Fibroblast of mammary gland (primary cell): ENCODE measurements at regions not wholly inside any gene's neighbourhood (a gene's known extent, or its start where the extent isn't known, plus 50 kb on each side); places are given as distances from the start of the nearest gene placed in this dataset.

Experiments used
- DNase-seq: peaks from one replicate; pipeline ENCODE4 v3.0.0-alpha.2; 2010; ENCODE audit warnings: low read depth
- H3K4me3 ChIP-seq: 2 replicates; pipeline ENCODE4 v1.5.1; 2011; ENCODE audit warnings: low read depth, mild to moderate bottlenecking, low read length, moderate library complexity; ENCODE audit not compliant: control insufficient read depth
- TF ChIP-seq, protein P1 (sequence below): conservative IDR thresholded peaks from 2 replicates; pipeline ENCODE4 v1.5.1; 2011; ENCODE audit warnings: low read depth, low read length, inconsistent platforms; ENCODE audit not compliant: control insufficient read depth, insufficient read depth

DNA sequence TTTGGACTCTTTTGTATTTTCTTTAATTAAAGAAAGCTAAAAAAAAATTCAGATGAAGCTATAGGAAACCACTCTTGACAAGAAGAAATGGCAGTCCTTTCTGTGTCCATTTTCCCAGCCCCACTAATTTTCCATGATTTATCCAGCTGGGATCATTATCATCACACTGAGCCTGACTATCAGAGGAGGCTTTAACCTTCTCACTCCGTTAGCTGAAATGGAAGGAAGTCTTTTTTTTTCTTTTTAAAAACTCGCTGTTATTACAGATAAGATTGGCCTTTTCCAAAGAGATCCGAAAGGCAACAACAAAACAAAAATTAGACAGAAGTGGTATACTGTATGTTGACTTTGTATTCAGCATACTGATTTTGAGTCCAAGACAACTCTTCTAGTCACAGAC, 366.2 kb upstream of the ROPN1 start:
- DNase-seq, result no peak
- TF ChIP-seq, protein P1, sequence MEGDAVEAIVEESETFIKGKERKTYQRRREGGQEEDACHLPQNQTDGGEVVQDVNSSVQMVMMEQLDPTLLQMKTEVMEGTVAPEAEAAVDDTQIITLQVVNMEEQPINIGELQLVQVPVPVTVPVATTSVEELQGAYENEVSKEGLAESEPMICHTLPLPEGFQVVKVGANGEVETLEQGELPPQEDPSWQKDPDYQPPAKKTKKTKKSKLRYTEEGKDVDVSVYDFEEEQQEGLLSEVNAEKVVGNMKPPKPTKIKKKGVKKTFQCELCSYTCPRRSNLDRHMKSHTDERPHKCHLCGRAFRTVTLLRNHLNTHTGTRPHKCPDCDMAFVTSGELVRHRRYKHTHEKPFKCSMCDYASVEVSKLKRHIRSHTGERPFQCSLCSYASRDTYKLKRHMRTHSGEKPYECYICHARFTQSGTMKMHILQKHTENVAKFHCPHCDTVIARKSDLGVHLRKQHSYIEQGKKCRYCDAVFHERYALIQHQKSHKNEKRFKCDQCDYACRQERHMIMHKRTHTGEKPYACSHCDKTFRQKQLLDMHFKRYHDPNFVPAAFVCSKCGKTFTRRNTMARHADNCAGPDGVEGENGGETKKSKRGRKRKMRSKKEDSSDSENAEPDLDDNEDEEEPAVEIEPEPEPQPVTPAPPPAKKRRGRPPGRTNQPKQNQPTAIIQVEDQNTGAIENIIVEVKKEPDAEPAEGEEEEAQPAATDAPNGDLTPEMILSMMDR, result no peak
- no peak overlapping the region for H3K4me3 ChIP-seq

DNA sequence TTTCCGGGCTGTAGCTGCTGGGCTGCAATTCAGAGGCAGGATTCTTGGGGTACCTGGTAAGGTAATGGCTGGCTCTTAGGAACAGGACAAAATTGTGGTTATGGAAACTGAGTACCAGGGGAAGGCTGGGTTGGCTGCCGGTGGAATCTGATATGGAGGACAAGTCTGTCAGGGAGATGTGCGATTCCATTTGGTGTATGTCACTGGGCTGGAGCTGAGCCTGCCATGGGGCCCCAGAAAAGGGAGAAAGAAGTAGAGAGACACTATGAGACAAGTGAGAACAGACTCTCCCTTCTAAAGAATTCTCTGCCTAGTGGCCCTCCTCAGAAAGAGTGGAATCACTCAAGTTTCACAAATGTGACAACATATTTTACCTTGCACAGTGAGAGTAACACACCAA, 368.2 kb upstream of the ROPN1 start:
- no peak overlapping the region for H3K4me3 ChIP-seq
- TF ChIP-seq, protein P1, result no peak
- DNase-seq, result no peak

DNA sequence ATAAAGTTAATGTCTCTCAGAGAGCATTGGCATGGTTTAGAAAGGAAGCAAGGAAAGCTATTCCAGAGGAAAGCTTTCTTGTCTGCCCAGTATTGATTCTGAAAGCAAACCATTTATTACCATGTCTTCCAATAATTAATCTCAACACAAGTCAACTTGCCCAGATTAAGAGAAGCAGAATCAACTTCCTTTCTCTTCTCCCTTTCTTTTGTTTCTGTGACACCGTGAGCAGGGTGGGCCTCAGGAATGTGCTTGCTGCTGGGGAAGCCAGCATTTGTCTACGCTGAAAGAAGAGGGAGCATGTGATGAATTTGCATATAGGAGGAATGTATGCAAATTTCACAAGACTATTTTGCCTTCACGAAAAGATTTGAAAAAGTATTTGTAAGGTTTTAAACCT, 368.6 kb upstream of the ROPN1 start:
- DNase-seq, result no peak
- no peak overlapping the region for H3K4me3 ChIP-seq
- TF ChIP-seq, protein P1, result no peak

GRCh38 chr3:124361566-124361965, 368.7 kb upstream of the UMPS start:
- no peak for DNase-seq
- TF ChIP-seq, protein P1, result no peak
- H3K4me3 ChIP-seq, result no peak overlapping the region

GRCh38 chr3:124362455-124362854, 367.8 kb upstream of the UMPS start:
- H3K4me3 ChIP-seq, result no peak overlapping the region
- DNase-seq, result no peak
- TF ChIP-seq, protein P1, result no peak

DNA sequence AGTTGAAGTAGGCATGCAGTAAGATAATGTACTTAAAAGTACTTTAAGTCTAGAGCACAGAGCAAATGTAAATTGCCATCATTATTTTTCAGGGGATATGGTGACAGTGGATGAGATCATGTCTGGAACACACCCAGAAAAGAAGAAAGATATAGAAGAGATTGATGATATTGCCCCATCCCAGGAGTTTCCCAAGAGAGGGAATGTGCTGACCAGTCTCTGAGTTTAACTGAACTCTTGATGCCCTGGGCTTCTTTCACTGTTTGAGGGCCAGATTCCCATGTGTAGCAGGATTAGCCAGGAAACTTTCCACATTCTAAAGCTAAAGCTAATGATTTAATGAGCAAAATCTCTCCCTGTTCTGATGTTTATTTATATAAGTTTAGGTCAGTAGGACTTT, 366.8 kb upstream of the UMPS start:
- DNase-seq, result peak; percentile 90
- TF ChIP-seq, protein P1, result no peak
- no peak overlapping the region for H3K4me3 ChIP-seq
